GM12878 (cell line): ENCODE measurements at regions not wholly inside any gene's neighbourhood (a gene's known extent, or its start where the extent isn't known, plus 50 kb on each side); places are given as distances from the start of the nearest gene placed in this dataset.

ENCODE experiments used
- ATAC-seq: fragments of 200-7000 bp; cut with Tn5 transposase; 3 replicates; pipeline ENCODE4 v1.9.1; 2020; ENCODE audit warnings: mild to moderate bottlenecking, moderate library complexity
- BruUV-seq: library from RNA; stranded (reverse); fragments of 400-500 nt; replicated peaks from 2 replicates; lab custom pipeline; 2021; lab: Mats Ljungman, UMichigan
- CTCF ChIA-PET: fragments of 300-600 bp; sonication (Branson Sonifier 250); formaldehyde crosslinking; extraction: SDS; loops from one replicate; lab custom pipeline; 2021; ENCODE audit warnings: inconsistent platforms; lab: Yijun Ruan, JAX
- POLR2A ChIA-PET: fragments of 350-600 bp; formaldehyde crosslinking; extraction: SDS; loops from one replicate; lab custom pipeline; 2021; ENCODE audit warnings: inconsistent platforms; lab: Charles Lee
- RAD21 ChIA-PET: fragments of 300-600 bp; sonication (Branson Sonifier 250); formaldehyde crosslinking; loops from one replicate; lab custom pipeline; 2023; ENCODE audit warnings: antibody characterized with exemption; ENCODE audit not compliant: unreplicated experiment; lab: Charles Lee
- SMC1A ChIA-PET: fragments of 300-600 bp; sonication (Branson Sonifier 250); formaldehyde crosslinking; loops from one replicate; lab custom pipeline; 2023; ENCODE audit not compliant: unreplicated experiment, uncharacterized antibody; lab: Charles Lee
- DNase-seq: peaks from one replicate; pipeline ENCODE4 v3.0.0-alpha.2; 2011; ENCODE audit warnings: low read depth, low spot score
- FAIRE-seq: peaks from 3 replicates; lab custom pipeline; 2011; peaks lifted over from hg19 to GRCh38; lab: Jason Lieb, UNC
- H2AFZ ChIP-seq: 2 replicates; pipeline ENCODE4 v1.6.0; 2011; ENCODE audit warnings: low read depth, low read length, control low read depth; ENCODE audit not compliant: control insufficient read depth
- H3K27ac ChIP-seq: 2 replicates; pipeline ENCODE4 v1.5.1; 2011; ENCODE audit warnings: control low read depth; ENCODE audit not compliant: control insufficient read depth, insufficient read depth
- H3K27me3 ChIP-seq, 2 experiments: replicated peaks in 1 of 2; 2 replicates each; pipeline versions ENCODE4 v1.6.0 to v1.6.1; 2011; ENCODE audit warnings: low read length in 1 of 2; ENCODE audit not compliant: control insufficient read depth in 2 of 2, insufficient read depth in 2 of 2
- H3K36me3 ChIP-seq, 2 experiments: 2 replicates each; pipeline ENCODE4 v1.5.1; 2011; ENCODE audit warnings: low read length in 1 of 2; ENCODE audit not compliant: control insufficient read depth in 2 of 2, insufficient read depth in 2 of 2
- H3K4me1 ChIP-seq: 2 replicates; pipeline ENCODE4 v1.6.1; 2011; ENCODE audit warnings: mild to moderate bottlenecking, low read length, moderate library complexity, mixed read lengths; ENCODE audit not compliant: control insufficient read depth, insufficient read depth
- H3K4me2 ChIP-seq: 2 replicates; pipeline ENCODE4 v1.6.0; 2011; ENCODE audit warnings: control low read depth; ENCODE audit not compliant: control insufficient read depth, insufficient read depth
- H3K4me3 ChIP-seq: fragments of 200-600 bp; sonication (generic); 2 replicates; pipeline ENCODE4 v1.5.1; 2016
- H3K79me2 ChIP-seq: 2 replicates; pipeline ENCODE4 v1.6.0; 2011; ENCODE audit warnings: low read length; ENCODE audit not compliant: control insufficient read depth, insufficient read depth
- H3K9ac ChIP-seq: 2 replicates; pipeline ENCODE4 v1.8.0; 2011; ENCODE audit warnings: low read length, control low read depth, mixed read lengths; ENCODE audit not compliant: control insufficient read depth, insufficient read depth
- H3K9me3 ChIP-seq: replicated peaks from 3 replicates; pipeline ENCODE4 v1.5.1; 2011; ENCODE audit warnings: mild to moderate bottlenecking, low read length; ENCODE audit not compliant: control insufficient read depth, insufficient read depth
- H4K20me1 ChIP-seq: 2 replicates; pipeline ENCODE4 v1.6.0; 2011; ENCODE audit not compliant: control insufficient read depth, insufficient read depth
- ATF3 ChIP-seq: IDR thresholded peaks from 2 replicates; pipeline ENCODE4 v1.6.1; 2011; ENCODE audit warnings: low read depth, mild to moderate bottlenecking, low read length, moderate library complexity, borderline replicate concordance; ENCODE audit errors: extremely low read depth
- CHD2 ChIP-seq: IDR thresholded peaks from 2 replicates; pipeline ENCODE4 v1.6.1; 2011; ENCODE audit warnings: low read depth, low read length, improper control_type of control experiment, borderline replicate concordance
- CHD4 ChIP-seq: fragments of 200-600 bp; sonication (generic); IDR thresholded peaks from 2 replicates; pipeline ENCODE4 v1.6.1; 2016; ENCODE audit warnings: mild to moderate bottlenecking
- HSF1 ChIP-seq: fragments of 150-350 bp; IDR thresholded peaks from 2 replicates; pipeline ENCODE4 v1.6.1; 2014; ENCODE audit warnings: mild to moderate bottlenecking, low read depth, low read length
- IRF3 ChIP-seq: fragments of 450-650 bp; IDR thresholded peaks from 2 replicates; pipeline ENCODE4 v1.6.1; 2014; ENCODE audit warnings: mild to moderate bottlenecking
- JUNB ChIP-seq: IDR thresholded peaks from 2 replicates; pipeline ENCODE4 v1.6.1; 2016; ENCODE audit warnings: antibody characterized with exemption, mild to moderate bottlenecking
- NKRF ChIP-seq: fragments of 450-650 bp; conservative IDR thresholded peaks from 2 replicates; pipeline ENCODE4 v1.6.1; 2017; ENCODE audit warnings: mild to moderate bottlenecking, moderate library complexity
- NR2C2 ChIP-seq: IDR thresholded peaks from 2 replicates; pipeline ENCODE4 v1.6.1; 2011; ENCODE audit warnings: borderline replicate concordance, low read depth; ENCODE audit not compliant: control insufficient read depth, insufficient read length
- PML ChIP-seq: IDR thresholded peaks from 2 replicates; pipeline ENCODE4 v1.6.1; 2012; ENCODE audit warnings: low read length, inconsistent platforms
- RUNX3 ChIP-seq: IDR thresholded peaks from 2 replicates; pipeline ENCODE4 v1.6.1; 2012; ENCODE audit warnings: low read length, inconsistent platforms
- SIX5 ChIP-seq: IDR thresholded peaks from 2 replicates; pipeline ENCODE4 v1.6.1; 2011; ENCODE audit warnings: mild to moderate bottlenecking, low read depth, low read length, moderate library complexity; ENCODE audit not compliant: severe bottlenecking
- SMAD1 ChIP-seq: fragments of 450-650 bp; IDR thresholded peaks from 2 replicates; pipeline ENCODE4 v1.6.1; 2018; ENCODE audit warnings: mild to moderate bottlenecking, low read depth; ENCODE audit not compliant: partially characterized antibody
- USF2 ChIP-seq: IDR thresholded peaks from 2 replicates; pipeline ENCODE4 v1.6.1; 2011; ENCODE audit warnings: low read depth, low read length, improper control_type of control experiment, borderline replicate concordance
- ZNF592 ChIP-seq: fragments of 450-650 bp; IDR thresholded peaks from 2 replicates; pipeline ENCODE4 v1.6.1; 2017; ENCODE audit warnings: mild to moderate bottlenecking, moderate library complexity
- ZSCAN29 ChIP-seq: fragments of 450-650 bp; IDR thresholded peaks from 2 replicates; pipeline ENCODE4 v1.6.1; 2017; ENCODE audit warnings: mild to moderate bottlenecking, moderate library complexity
- WGBS: methylation state at CpG from one replicate; pipeline ENCODE4 v1.1.6; 2016; ENCODE audit warnings: low lambda C conversion rate; ENCODE audit not compliant: insufficient replicate concordance, insufficient coverage; ENCODE audit errors: missing lambda C conversion rate; 5-methylcytosine and 5-hydroxymethylcytosine counted together
- in situ Hi-C: fragments of 300-500 bp; cut with MboI; formaldehyde crosslinking; loops from 9 replicates; pipeline ENCODE4 v1.14.3; 2018; ENCODE audit warnings: mixed read lengths
- intact Hi-C: fragments of 100-400 bp; cut with micrococcal nuclease; formaldehyde crosslinking; loops from one replicate; pipeline ENCODE4 v1.14.2; 2022; ENCODE audit not compliant: unreplicated experiment

- H3K4me2 ChIP-seq, result no peak overlapping the region
- ChIA-PET CTCF (interaction anchor here (0.9 to 1.1 kb wide), 2 partner anchors 9 to 11 kb away, joined by 3 to 5 read pairs; no protein-coding TSS in a partner anchor), POLR2A (no interaction called here), SMC1A (interaction anchor here (1.4 kb wide), 1 partner anchor 17 kb away, joined by 3 read pairs; no protein-coding TSS in a partner anchor), RAD21 (no interaction called here)
- no peaks in the 10 kb centered on the region for H3K36me3 ChIP-seq
- H3K4me1 ChIP-seq, result no peaks in the 10 kb centered on the region
- H3K9me3 ChIP-seq, result no peaks in the 10 kb centered on the region
- no peaks in the 10 kb centered on the region for H3K79me2 ChIP-seq
- no peak for ATAC-seq
- in situ Hi-C loops (no loop called here), intact Hi-C loops (no loop called here)
- WGBS, result 29% methylated on average over 2 of the region's 2 CpGs
- no peaks in the 10 kb centered on the region; a peak in 1 of 4 replicates for H3K27me3 ChIP-seq
- H2AFZ ChIP-seq, result no peak overlapping the region
- H4K20me1 ChIP-seq, result no peaks in the 10 kb centered on the region
- H3K4me3 ChIP-seq, result no peak overlapping the region
- no peak overlapping the region for H3K9ac ChIP-seq
- H3K27ac ChIP-seq, result no peak overlapping the region
- no TSS peak for BruUV-seq
- DNase-seq, result no peak
- no peak for FAIRE-seq
- TF ChIP-seq USF2 (no peak), SMAD1 (no peak), RUNX3 (no peak), CHD2 (no peak), PML (no peak), JUNB (no peak), SIX5 (no peak), CHD4 (no peak), ZNF592 (no peak), HSF1 (no peak), ATF3 (no peak), ZSCAN29 (no peak), NKRF (no peak), NR2C2 (no peak), IRF3 (no peak)
Observed at GRCh38 chr20:54361475-54361874, 113.9 kb upstream of the DOK5 start.
